HepG2 (cell line): ENCODE measurements at regions not wholly inside any gene's neighbourhood (a gene's known extent, or its start where the extent isn't known, plus 50 kb on each side); places are given as distances from the start of the nearest gene placed in this dataset.

Source experiments
- CCAR2 ChIP-seq: fragments of 200-400 bp; formaldehyde crosslinking; optimal IDR thresholded peaks from 2 replicates; pipeline ENCODE3; 2018; ENCODE audit warnings: low read depth, mild to moderate bottlenecking, low read length, moderate library complexity
- FOXO1 ChIP-seq: sonication (generic); formaldehyde crosslinking; IDR thresholded peaks from 2 replicates; pipeline ENCODE4 v1.4.0; 2020; ENCODE audit warnings: missing genetic modification reagents
- HOXA7 ChIP-seq: sonication (generic); formaldehyde crosslinking; IDR thresholded peaks from 2 replicates; pipeline ENCODE4 v1.8.1; 2022; ENCODE audit warnings: mild to moderate bottlenecking, missing genetic modification reagents, moderate library complexity
- KDM1A ChIP-seq: IDR thresholded peaks from 2 replicates; pipeline ENCODE4 v1.6.1; 2016; ENCODE audit warnings: missing compliant biosample characterization
- KLF9 ChIP-seq: IDR thresholded peaks from 2 replicates; pipeline ENCODE4 v1.6.1; 2016; ENCODE audit warnings: low read depth
- MEIS2 ChIP-seq: sonication (generic); formaldehyde crosslinking; IDR thresholded peaks from 2 replicates; pipeline ENCODE4 v1.9.0; 2021; ENCODE audit warnings: mild to moderate bottlenecking, missing genetic modification reagents
- MLLT10 ChIP-seq: sonication (generic); formaldehyde crosslinking; IDR thresholded peaks from 2 replicates; pipeline ENCODE4 v1.4.0; 2020; ENCODE audit warnings: missing genetic modification reagents
- NFE2L1 ChIP-seq: sonication (generic); formaldehyde crosslinking; IDR thresholded peaks from 2 replicates; pipeline ENCODE4 v1.4.0; 2020; ENCODE audit warnings: missing genetic modification reagents, mild to moderate bottlenecking, borderline replicate concordance
- POLR2G ChIP-seq: fragments of 200-400 bp; formaldehyde crosslinking; IDR thresholded peaks from 2 replicates; pipeline ENCODE4 v1.6.1; 2018; ENCODE audit warnings: mild to moderate bottlenecking, low read depth, low read length, moderate library complexity
- SCMH1 ChIP-seq: sonication (generic); formaldehyde crosslinking; IDR thresholded peaks from 2 replicates; pipeline ENCODE4 v1.9.0; 2021; ENCODE audit warnings: missing genetic modification reagents, mild to moderate bottlenecking, borderline replicate concordance
- TSC22D2 ChIP-seq: sonication (generic); formaldehyde crosslinking; IDR thresholded peaks from 2 replicates; pipeline ENCODE4 v1.5.1; 2020; ENCODE audit warnings: missing genetic modification reagents, mild to moderate bottlenecking, borderline replicate concordance
- ZBTB3 ChIP-seq: sonication (generic); formaldehyde crosslinking; IDR thresholded peaks from 2 replicates; pipeline ENCODE4 v1.4.0; 2020; ENCODE audit warnings: low read depth, mild to moderate bottlenecking, moderate library complexity, missing genetic modification reagents, borderline replicate concordance
- ZNF33A ChIP-seq: sonication (generic); formaldehyde crosslinking; IDR thresholded peaks from 2 replicates; pipeline ENCODE4 v1.5.1; 2020; ENCODE audit warnings: missing genetic modification reagents, mild to moderate bottlenecking, moderate library complexity, borderline replicate concordance
- ZNF777 ChIP-seq: sonication (generic); formaldehyde crosslinking; IDR thresholded peaks from 2 replicates; pipeline ENCODE4 v1.4.0; 2020; ENCODE audit warnings: missing genetic modification reagents
- ZNF780A ChIP-seq: sonication (generic); formaldehyde crosslinking; IDR thresholded peaks from 2 replicates; pipeline ENCODE4 v1.8.0; 2022; ENCODE audit warnings: mild to moderate bottlenecking, missing genetic modification reagents, moderate library complexity
- ZNF879 ChIP-seq: sonication (generic); formaldehyde crosslinking; IDR thresholded peaks from 2 replicates; pipeline ENCODE4 v1.8.1; 2023; ENCODE audit warnings: missing genetic modification reagents
- ZSCAN12 ChIP-seq: sonication (generic); formaldehyde crosslinking; IDR thresholded peaks from 2 replicates; pipeline ENCODE4 v1.9.0; 2021; ENCODE audit warnings: mild to moderate bottlenecking, missing genetic modification reagents
- ZSCAN31 ChIP-seq: sonication (generic); formaldehyde crosslinking; IDR thresholded peaks from 2 replicates; pipeline ENCODE4 v1.5.0; 2020; ENCODE audit warnings: low read depth, mild to moderate bottlenecking, missing genetic modification reagents
- TF ChIP-seq, protein P1 (sequence below): IDR thresholded peaks from 2 replicates; pipeline ENCODE4 v1.6.1; 2016
- TF ChIP-seq, protein P2 (sequence below): sonication (generic); formaldehyde crosslinking; IDR thresholded peaks from 2 replicates; pipeline ENCODE4 v1.8.0; 2022; ENCODE audit warnings: mild to moderate bottlenecking, missing genetic modification reagents, moderate library complexity
- TF ChIP-seq, protein P3 (sequence below): sonication (generic); formaldehyde crosslinking; IDR thresholded peaks from 2 replicates; pipeline ENCODE4 v1.9.0; 2022; ENCODE audit warnings: missing genetic modification reagents, mild to moderate bottlenecking, borderline replicate concordance
- TF ChIP-seq, protein P4 (sequence below): sonication (generic); formaldehyde crosslinking; IDR thresholded peaks from 2 replicates; pipeline ENCODE4 v1.5.1; 2020; ENCODE audit warnings: mild to moderate bottlenecking, missing genetic modification reagents

DNA sequence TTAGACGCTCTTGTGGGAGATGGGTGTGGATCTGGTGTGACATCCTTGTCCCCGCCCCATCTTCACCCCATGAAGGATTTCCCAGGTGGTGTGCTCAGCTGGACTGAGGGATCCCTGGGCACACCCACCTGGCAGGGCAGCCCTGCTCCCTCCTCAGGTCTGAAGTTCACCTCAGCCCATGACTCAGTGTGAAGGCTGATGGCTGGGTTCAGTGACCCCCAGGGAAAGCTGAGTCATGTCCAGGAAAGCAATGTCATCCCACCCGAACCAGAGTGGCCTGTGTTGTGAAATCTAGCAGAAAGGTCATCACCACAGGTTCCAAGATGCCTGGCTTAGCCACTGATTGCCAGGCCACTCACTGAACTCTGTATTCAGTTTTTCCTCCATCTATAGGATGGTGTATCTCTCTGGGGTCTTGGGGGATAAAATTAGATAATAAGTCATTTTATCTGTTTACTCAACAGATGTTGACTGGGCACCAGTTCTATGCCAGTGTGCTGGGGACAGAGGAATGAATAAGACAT lies 97.7 kb upstream of the JUN start (continued):
- TF ChIP-seq SCMH1 (CRISPR knock-in tag) (no peak), POLR2G (no peak), ZNF780A (CRISPR knock-in tag) (peak; percentile 76; the same call in 1 of the 2 replicates), HOXA7 (CRISPR knock-in tag) (no peak), ZSCAN12 (CRISPR knock-in tag) (no peak), ZNF879 (CRISPR knock-in tag) (no peak), MLLT10 (no peak), KDM1A (CRISPR knock-in tag) (peak; percentile 87; the same call in 1 of the 2 replicates), MEIS2 (CRISPR knock-in tag) (peak; percentile 80), ZSCAN31 (CRISPR knock-in tag) (no peak), NFE2L1 (peak; percentile 91; the same call in 1 of the 2 replicates), FOXO1 (peak; percentile 87), ZBTB3 (no peak), ZNF777 (no peak), TSC22D2 (CRISPR knock-in tag) (0 out of 2 replicates have a peak, but pooled peaks have one; percentile 25), KLF9 (CRISPR knock-in tag) (0 out of 2 replicates have a peak, but pooled peaks have one; percentile 58), CCAR2 (no peak), ZNF33A (CRISPR knock-in tag) (no peak)
- TF ChIP-seq, protein P1, sequence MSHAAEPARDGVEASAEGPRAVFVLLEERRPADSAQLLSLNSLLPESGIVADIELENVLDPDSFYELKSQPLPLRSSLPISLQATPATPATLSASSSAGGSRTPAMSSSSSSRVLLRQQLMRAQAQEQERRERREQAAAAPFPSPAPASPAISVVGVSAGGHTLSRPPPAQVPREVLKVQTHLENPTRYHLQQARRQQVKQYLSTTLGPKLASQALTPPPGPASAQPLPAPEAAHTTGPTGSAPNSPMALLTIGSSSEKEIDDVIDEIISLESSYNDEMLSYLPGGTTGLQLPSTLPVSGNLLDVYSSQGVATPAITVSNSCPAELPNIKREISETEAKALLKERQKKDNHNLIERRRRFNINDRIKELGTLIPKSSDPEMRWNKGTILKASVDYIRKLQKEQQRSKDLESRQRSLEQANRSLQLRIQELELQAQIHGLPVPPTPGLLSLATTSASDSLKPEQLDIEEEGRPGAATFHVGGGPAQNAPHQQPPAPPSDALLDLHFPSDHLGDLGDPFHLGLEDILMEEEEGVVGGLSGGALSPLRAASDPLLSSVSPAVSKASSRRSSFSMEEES (CRISPR knock-in tag) = peak; percentile 88
- TF ChIP-seq, protein P2, sequence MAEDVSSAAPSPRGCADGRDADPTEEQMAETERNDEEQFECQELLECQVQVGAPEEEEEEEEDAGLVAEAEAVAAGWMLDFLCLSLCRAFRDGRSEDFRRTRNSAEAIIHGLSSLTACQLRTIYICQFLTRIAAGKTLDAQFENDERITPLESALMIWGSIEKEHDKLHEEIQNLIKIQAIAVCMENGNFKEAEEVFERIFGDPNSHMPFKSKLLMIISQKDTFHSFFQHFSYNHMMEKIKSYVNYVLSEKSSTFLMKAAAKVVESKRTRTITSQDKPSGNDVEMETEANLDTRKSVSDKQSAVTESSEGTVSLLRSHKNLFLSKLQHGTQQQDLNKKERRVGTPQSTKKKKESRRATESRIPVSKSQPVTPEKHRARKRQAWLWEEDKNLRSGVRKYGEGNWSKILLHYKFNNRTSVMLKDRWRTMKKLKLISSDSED = no peak
- TF ChIP-seq, protein P3, sequence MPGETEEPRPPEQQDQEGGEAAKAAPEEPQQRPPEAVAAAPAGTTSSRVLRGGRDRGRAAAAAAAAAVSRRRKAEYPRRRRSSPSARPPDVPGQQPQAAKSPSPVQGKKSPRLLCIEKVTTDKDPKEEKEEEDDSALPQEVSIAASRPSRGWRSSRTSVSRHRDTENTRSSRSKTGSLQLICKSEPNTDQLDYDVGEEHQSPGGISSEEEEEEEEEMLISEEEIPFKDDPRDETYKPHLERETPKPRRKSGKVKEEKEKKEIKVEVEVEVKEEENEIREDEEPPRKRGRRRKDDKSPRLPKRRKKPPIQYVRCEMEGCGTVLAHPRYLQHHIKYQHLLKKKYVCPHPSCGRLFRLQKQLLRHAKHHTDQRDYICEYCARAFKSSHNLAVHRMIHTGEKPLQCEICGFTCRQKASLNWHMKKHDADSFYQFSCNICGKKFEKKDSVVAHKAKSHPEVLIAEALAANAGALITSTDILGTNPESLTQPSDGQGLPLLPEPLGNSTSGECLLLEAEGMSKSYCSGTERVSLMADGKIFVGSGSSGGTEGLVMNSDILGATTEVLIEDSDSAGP (CRISPR knock-in tag) = peak; percentile 75
- TF ChIP-seq, protein P4, sequence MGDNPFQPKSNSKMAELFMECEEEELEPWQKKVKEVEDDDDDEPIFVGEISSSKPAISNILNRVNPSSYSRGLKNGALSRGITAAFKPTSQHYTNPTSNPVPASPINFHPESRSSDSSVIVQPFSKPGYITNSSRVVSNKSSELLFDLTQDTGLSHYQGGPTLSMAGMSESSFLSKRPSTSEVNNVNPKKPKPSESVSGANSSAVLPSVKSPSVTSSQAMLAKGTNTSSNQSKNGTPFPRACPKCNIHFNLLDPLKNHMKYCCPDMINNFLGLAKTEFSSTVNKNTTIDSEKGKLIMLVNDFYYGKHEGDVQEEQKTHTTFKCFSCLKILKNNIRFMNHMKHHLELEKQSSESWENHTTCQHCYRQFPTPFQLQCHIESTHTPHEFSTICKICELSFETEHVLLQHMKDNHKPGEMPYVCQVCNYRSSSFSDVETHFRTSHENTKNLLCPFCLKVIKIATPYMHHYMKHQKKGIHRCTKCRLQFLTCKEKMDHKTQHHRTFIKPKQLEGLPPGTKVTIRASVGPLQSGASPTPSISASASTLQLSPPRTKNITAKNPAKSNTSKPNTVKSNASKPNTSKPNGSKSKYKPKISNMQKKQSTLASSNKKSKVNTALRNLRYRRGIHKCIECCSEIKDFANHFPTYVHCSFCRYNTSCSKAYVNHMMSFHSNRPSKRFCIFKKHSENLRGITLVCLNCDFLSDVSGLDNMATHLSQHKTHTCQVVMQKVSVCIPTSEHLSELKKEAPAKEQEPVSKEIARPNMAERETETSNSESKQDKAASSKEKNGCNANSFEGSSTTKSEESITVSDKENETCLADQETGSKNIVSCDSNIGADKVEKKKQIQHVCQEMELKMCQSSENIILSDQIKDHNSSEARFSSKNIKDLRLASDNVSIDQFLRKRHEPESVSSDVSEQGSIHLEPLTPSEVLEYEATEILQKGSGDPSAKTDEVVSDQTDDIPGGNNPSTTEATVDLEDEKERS (CRISPR knock-in tag) = no peak
